ENCODE measurements at regions not wholly inside any gene's neighbourhood (a gene's known extent, or its start where the extent isn't known, plus 50 kb on each side); places are given as distances from the start of the nearest gene placed in this dataset.

GRCh38 chr2:17323697-17324096 is 194.5 kb downstream of the RAD51AP2 start:
- TF ChIP-seq CTCF (IDR thresholded peaks at IDR 0.05; ENCODE audit: low read length, missing control alignments), result no peak

DNA sequence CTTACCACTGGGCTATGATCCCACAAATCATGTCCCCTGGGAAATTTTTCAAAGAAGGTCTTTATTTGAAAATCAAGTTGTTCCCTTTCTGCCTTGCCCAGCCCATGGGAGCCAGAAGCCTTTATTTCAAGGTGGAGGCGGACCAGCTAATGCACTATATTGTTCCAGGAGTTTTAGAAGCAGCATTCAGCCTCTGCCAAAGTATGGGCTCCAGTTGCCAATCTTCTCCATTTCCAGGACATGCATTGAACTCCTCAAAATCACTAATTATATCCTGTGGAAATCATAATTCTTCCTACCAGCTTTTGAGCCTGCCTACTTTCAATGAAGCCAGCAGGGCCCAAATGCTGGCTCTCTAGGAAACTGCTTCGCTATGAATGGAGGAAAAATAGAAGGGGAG is 195.8 kb downstream of the RAD51AP2 start:
- no peak overlapping the region for H3K4me3 ChIP-seq (replicated peaks; ENCODE audit: low read depth, low read length)
- no peak for TF ChIP-seq CTCF (IDR thresholded peaks at IDR 0.05; ENCODE audit: low read length, missing control alignments)
- no peak for DNase-seq (ENCODE audit: low read depth)

More at GRCh38 chr2:17323697-17324096, 194.5 kb downstream of the RAD51AP2 start:
- H3K4me3 ChIP-seq (replicated peaks; ENCODE audit: low read depth, low read length), result no peak overlapping the region
- DNase-seq (ENCODE audit: low read depth), result no peak

DNA sequence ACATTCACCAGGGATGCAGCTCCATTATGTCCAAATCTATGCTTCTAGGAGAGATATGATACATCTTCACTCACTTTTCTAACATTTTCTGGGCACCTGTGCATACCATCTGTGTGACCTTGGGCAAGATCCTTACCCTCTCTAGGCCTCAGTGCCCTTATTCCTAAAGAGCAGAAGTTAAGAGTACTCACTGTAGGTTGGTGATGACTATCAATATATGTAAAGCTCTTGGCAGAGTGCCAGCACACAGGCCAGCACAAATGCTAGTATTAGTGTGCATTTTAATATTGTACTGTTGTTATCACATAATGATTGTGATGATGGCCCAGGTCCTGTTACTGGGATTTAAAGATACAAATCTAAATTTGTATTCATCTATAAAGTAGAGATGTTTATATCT is 199.2 kb downstream of the RAD51AP2 start:
- no peak for TF ChIP-seq CTCF (IDR thresholded peaks at IDR 0.05; ENCODE audit: low read length, missing control alignments)
- no peak for DNase-seq (ENCODE audit: low read depth)
- H3K4me3 ChIP-seq (replicated peaks; ENCODE audit: low read depth, low read length), result no peak overlapping the region

DNA sequence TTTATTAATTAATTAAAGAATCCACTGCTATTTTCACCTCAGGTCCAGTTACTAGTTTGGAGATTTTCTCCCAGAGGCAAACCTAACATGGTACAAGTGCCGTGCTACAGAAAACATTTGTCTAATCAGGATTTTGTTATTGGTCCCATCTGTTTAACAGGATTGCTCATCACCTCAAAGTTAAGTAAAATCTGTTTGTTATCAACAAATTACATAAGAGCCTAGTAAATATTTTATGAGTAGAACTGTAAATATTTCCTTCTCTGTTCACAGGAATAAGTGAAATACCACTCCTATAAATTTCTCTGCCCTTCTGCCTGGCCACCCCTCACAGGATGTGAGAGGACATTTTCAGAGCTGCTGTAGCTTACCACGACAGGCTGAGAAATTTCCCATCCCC is 200.2 kb downstream of the RAD51AP2 start:
- no peak for DNase-seq (ENCODE audit: low read depth)
- no peak for TF ChIP-seq CTCF (IDR thresholded peaks at IDR 0.05; ENCODE audit: low read length, missing control alignments)
- H3K4me3 ChIP-seq (replicated peaks; ENCODE audit: low read depth, low read length), result no peak overlapping the region

- no peak overlapping the region for H3K4me3 ChIP-seq (replicated peaks; ENCODE audit: low read depth, low read length)
- no peak for TF ChIP-seq CTCF (IDR thresholded peaks at IDR 0.05; ENCODE audit: low read length, missing control alignments)
- DNase-seq (ENCODE audit: low read depth), result no peak
These were observed 200.7 kb downstream of the RAD51AP2 start for GRCh38 chr2:17317439-17317976.

DNA sequence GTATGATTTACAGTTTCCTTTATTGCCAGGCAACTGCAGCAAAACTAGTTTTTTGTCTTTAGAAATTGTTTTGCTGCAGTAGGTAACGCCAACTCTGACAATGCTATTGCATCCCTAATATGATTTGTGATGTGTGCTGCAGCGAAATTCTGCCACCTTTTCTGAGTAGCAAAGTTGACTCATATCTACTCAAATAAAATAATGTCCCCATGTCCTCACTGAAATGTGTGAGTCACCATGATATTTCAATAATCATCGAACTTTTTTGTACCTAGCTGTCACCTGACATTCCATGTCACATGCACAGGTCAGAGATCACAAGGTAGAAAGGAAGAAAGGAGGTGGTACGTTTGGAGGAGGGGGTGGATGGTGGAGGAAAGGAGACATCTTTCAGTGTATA is 205.0 kb downstream of the RAD51AP2 start:
- no peak for TF ChIP-seq CTCF (IDR thresholded peaks at IDR 0.05; ENCODE audit: low read length, missing control alignments)
- DNase-seq (ENCODE audit: low read depth), result no peak
- no peak overlapping the region for H3K4me3 ChIP-seq (replicated peaks; ENCODE audit: low read depth, low read length)

DNA sequence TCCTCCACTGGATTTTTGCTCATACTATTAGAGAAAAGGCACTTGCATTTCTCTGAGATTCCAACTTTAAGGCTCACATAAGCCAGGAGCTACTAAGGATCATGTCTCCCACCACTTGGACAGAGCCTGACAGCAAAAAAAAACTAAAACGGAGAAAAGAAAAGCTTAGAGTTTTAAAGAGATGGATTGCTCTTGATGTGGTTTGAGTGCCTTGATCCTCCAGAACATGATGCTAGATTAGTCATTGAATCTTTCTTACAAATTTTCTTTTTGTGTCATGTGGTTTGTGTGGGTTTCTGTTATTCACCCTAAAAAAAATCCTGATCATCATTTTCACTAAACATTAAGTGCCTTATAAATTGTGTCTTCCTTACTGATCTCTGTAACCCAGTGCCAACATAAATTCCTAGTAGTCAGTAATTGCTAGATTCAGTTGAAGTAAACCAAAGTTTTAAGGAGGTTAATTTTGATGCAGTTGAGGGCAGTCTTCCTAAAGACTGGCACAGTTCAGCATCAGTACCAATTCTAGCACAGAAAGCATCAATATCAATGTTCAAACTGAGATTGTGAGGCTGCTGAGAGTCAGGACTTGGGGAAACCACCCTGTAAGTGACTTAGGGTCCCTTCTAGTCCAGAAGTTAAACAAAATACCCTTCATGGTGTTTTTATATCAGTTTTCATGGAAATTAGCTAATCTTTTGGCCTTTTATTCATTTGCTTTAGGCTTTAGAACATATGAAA is 206.3 kb downstream of the RAD51AP2 start:
- no peak for DNase-seq (ENCODE audit: low read depth)
- H3K4me3 ChIP-seq (replicated peaks; ENCODE audit: low read depth, low read length), result no peak overlapping the region
- TF ChIP-seq CTCF (IDR thresholded peaks at IDR 0.05; ENCODE audit: low read length, missing control alignments), result no peak

Measured in fibroblast of pulmonary artery (primary cell).